H1 (cell line): ENCODE measurements at regions not wholly inside any gene's neighbourhood (a gene's known extent, or its start where the extent isn't known, plus 50 kb on each side); places are given as distances from the start of the nearest gene placed in this dataset.

Experiments used
- BCL11A ChIP-seq, 2 experiments: IDR thresholded peaks; one replicate each; pipeline ENCODE4 v1.6.1; 2011; ENCODE audit warnings: low read depth in 2 of 2, low read length in 2 of 2, mild to moderate bottlenecking in 2 of 2
- BRCA1 ChIP-seq: IDR thresholded peaks from 2 replicates; pipeline ENCODE4 v1.6.1; 2012; ENCODE audit warnings: low read depth, low read length, improper control_type of control experiment
- CBX8 ChIP-seq: fragments of 300-800, 300-1000 bp; sonication (generic); IDR thresholded peaks from 2 replicates; pipeline ENCODE4 v1.7.1; 2016; ENCODE audit warnings: low read depth, low read length, borderline replicate concordance
- CHD2 ChIP-seq: IDR thresholded peaks from 2 replicates; pipeline ENCODE4 v1.6.1; 2012; ENCODE audit warnings: low read length, improper control_type of control experiment
- CREB1 ChIP-seq: IDR thresholded peaks from 2 replicates; pipeline ENCODE4 v1.6.1; 2012; ENCODE audit warnings: inconsistent platforms
- CTCF ChIP-seq, 3 experiments: IDR thresholded peaks; 1 replicate in 2 of 3; 2 replicates in 1 of 3; pipeline versions ENCODE4 v1.5.1 to v1.6.1; 2011; ENCODE audit warnings: low read length in 3 of 3, mild to moderate bottlenecking in 3 of 3, inconsistent platforms in 2 of 3, low read depth in 1 of 3, moderate library complexity in 1 of 3; ENCODE audit not compliant: insufficient read depth in 1 of 3; ENCODE audit errors: control extremely low read depth in 1 of 3
- EGR1 ChIP-seq: IDR thresholded peaks from 2 replicates; pipeline ENCODE4 v1.6.1; 2011; ENCODE audit warnings: low read depth, low read length, borderline replicate concordance
- EZH2 ChIP-seq: fragments of 200-600 bp; sonication (generic); IDR thresholded peaks from 2 replicates; pipeline ENCODE4 v1.7.1; 2012; ENCODE audit warnings: low read depth, mild to moderate bottlenecking, moderate library complexity, low read length, inconsistent platforms; ENCODE audit not compliant: severe bottlenecking
- MAFK ChIP-seq: IDR thresholded peaks from 2 replicates; pipeline ENCODE4 v1.6.1; 2012; ENCODE audit warnings: low read depth, mild to moderate bottlenecking, improper control_type of control experiment, low read length
- POLR2A ChIP-seq, 2 experiments: IDR thresholded peaks; 1 replicate in 1 of 2; 2 replicates in 1 of 2; pipeline ENCODE4 v1.6.1; 2011; ENCODE audit warnings: low read depth in 2 of 2, low read length in 2 of 2, mild to moderate bottlenecking in 2 of 2; ENCODE audit errors: control extremely low read depth in 1 of 2
- RFX5 ChIP-seq: IDR thresholded peaks from 2 replicates; pipeline ENCODE4 v1.6.1; 2011; ENCODE audit warnings: low read depth, low read length, improper control_type of control experiment, borderline replicate concordance
- SIN3A ChIP-seq, 2 experiments: IDR thresholded peaks in 1 of 2; conservative IDR thresholded peaks in 1 of 2; 2 replicates each; pipeline ENCODE4 v1.6.1; 2011 to 2012; ENCODE audit warnings: low read length in 2 of 2, improper control_type of control experiment in 1 of 2, low read depth in 1 of 2, mild to moderate bottlenecking in 1 of 2
- SRF ChIP-seq: IDR thresholded peaks from 2 replicates; pipeline ENCODE4 v1.6.1; 2011; ENCODE audit warnings: mild to moderate bottlenecking, low read depth, low read length, moderate library complexity
- ZNF274 ChIP-seq: IDR thresholded peaks from 2 replicates; pipeline ENCODE4 v1.7.0; 2012; ENCODE audit warnings: low read length, borderline replicate concordance; ENCODE audit errors: extremely low read depth

GRCh38 chr1:30304080-30304479 is 419.3 kb downstream of the MATN1 start:
- TF ChIP-seq POLR2A (IDR thresholded peaks at IDR 0.05; ENCODE audit: control extremely low read depth in 1 of 2, low read depth in 2 of 2, low read length in 2 of 2) (no peak), EZH2 (no peak), CTCF (IDR thresholded peaks at IDR 0.05; ENCODE audit: control extremely low read depth in 1 of 3, insufficient read depth in 1 of 3, low read depth in 1 of 3, low read length in 3 of 3) (no peak), SRF (no peak), MAFK (no peak), EGR1 (no peak), RFX5 (no peak), BCL11A (IDR thresholded peaks at IDR 0.05; ENCODE audit: low read depth in 2 of 2, low read length in 2 of 2) (no peak), CBX8 (no peak), BRCA1 (no peak), ZNF274 (no peak), CHD2 (no peak), SIN3A (conservative IDR thresholded peaks at IDR 0.05 in 1 of 2, IDR thresholded peaks at IDR 0.05 in 1 of 2; ENCODE audit: low read depth in 1 of 2, low read length in 2 of 2) (no peak), CREB1 (no peak)
